Effector memory CD8-positive, alpha-beta T cell (primary cell): ENCODE measurements at regions not wholly inside any gene's neighbourhood (a gene's known extent, or its start where the extent isn't known, plus 50 kb on each side); places are given as distances from the start of the nearest gene placed in this dataset.
"Not testable (repeated sequence)": the region's sequence is repeated elsewhere in the genome, so short reads cannot be mapped to it uniquely, and the experiment has no call there.

ENCODE experiments used
- ATAC-seq: fragments of 150-1000 bp; cut with Tn5 transposase; replicated peaks from 2 replicates; pipeline ENCODE4 v1.10.0; 2021; ENCODE audit warnings: mild to moderate bottlenecking, moderate library complexity
- DNase-seq, 3 experiments: peaks; one replicate each; pipeline ENCODE4 v3.0.0; 2021
- H3K27ac Mint-ChIP-seq, 2 donors: one replicate each; pipeline ENCODE4 v1.8.0; 2022; ENCODE audit warnings: mild to moderate bottlenecking in 2 of 2, mixed read lengths in 2 of 2, moderate library complexity in 2 of 2
- H3K27me3 Mint-ChIP-seq, 2 donors: one replicate each; pipeline ENCODE4 v1.8.0; 2022; ENCODE audit warnings: mixed read lengths in 2 of 2
- H3K36me3 Mint-ChIP-seq: one replicate; pipeline ENCODE4 v1.8.0; 2022; ENCODE audit warnings: mild to moderate bottlenecking, moderate library complexity, mixed read lengths; ENCODE audit not compliant: insufficient read depth
- H3K4me1 Mint-ChIP-seq, 2 donors: one replicate each; pipeline ENCODE4 v1.8.0; 2022; ENCODE audit warnings: low read depth in 2 of 2, mixed read lengths in 2 of 2
- H3K4me3 Mint-ChIP-seq, 2 donors: one replicate each; pipeline ENCODE4 v1.8.0; 2022; ENCODE audit warnings: mild to moderate bottlenecking in 2 of 2, mixed read lengths in 2 of 2, moderate library complexity in 2 of 2
- H3K9me3 Mint-ChIP-seq, 2 donors: one replicate each; pipeline ENCODE4 v1.8.0; 2022; ENCODE audit warnings: mixed read lengths in 2 of 2

- H3K9me3 Mint-ChIP-seq = peaks cover 0 to 4% of the 10 kb centered on the region in 2 donors
- H3K4me3 Mint-ChIP-seq = no peak overlapping the region
- ATAC-seq = no peak
- no peaks in the 10 kb centered on the region for H3K36me3 Mint-ChIP-seq
- H3K27ac Mint-ChIP-seq = no peak overlapping the region
- no peak for DNase-seq
- H3K4me1 Mint-ChIP-seq = no peaks in the 10 kb centered on the region
- H3K27me3 Mint-ChIP-seq = no peaks in the 10 kb centered on the region
Observed at GRCh38 chr5:92969191-92969780, 611.7 kb downstream of the NR2F1-AS1 start.

GRCh38 chr5:92963800-92964199, 617.2 kb downstream of the NR2F1-AS1 start:
- ATAC-seq (no peak), DNase-seq (no peak)
- no peaks in the 10 kb centered on the region for H3K4me1 Mint-ChIP-seq
- no peak overlapping the region for H3K4me3 Mint-ChIP-seq
- H3K9me3 Mint-ChIP-seq = peaks cover 6 to 7% of the 10 kb centered on the region in 2 donors
- H3K27me3 Mint-ChIP-seq = no peaks in the 10 kb centered on the region
- H3K27ac Mint-ChIP-seq = no peak overlapping the region
- no peaks in the 10 kb centered on the region for H3K36me3 Mint-ChIP-seq

- ATAC-seq (no peak), DNase-seq (no peak)
- no peak overlapping the region for H3K27ac Mint-ChIP-seq
- H3K4me1 Mint-ChIP-seq = no peaks in the 10 kb centered on the region
- no peak overlapping the region for H3K4me3 Mint-ChIP-seq
- no peaks in the 10 kb centered on the region for H3K27me3 Mint-ChIP-seq
- peaks cover 6 to 7% of the 10 kb centered on the region in 2 donors for H3K9me3 Mint-ChIP-seq
- H3K36me3 Mint-ChIP-seq = no peaks in the 10 kb centered on the region
Observed at GRCh38 chr5:92962752-92963151, 618.3 kb downstream of the NR2F1-AS1 start.

GRCh38 chr5:92956886-92957285, 624.1 kb downstream of the NR2F1-AS1 start:
- no peak overlapping the region for H3K27ac Mint-ChIP-seq
- no peak overlapping the region for H3K4me3 Mint-ChIP-seq
- H3K36me3 Mint-ChIP-seq = no peaks in the 10 kb centered on the region
- peaks cover 8 to 19% of the 10 kb centered on the region in 2 donors for H3K9me3 Mint-ChIP-seq
- no peaks in the 10 kb centered on the region for H3K27me3 Mint-ChIP-seq
- no peak for ATAC-seq
- H3K4me1 Mint-ChIP-seq = no peaks in the 10 kb centered on the region
- DNase-seq = no peak

- H3K4me1 Mint-ChIP-seq = no peaks in the 10 kb centered on the region
- ATAC-seq (no peak), DNase-seq (no peak)
- no peaks in the 10 kb centered on the region for H3K27me3 Mint-ChIP-seq
- H3K36me3 Mint-ChIP-seq = no peaks in the 10 kb centered on the region
- H3K9me3 Mint-ChIP-seq = peaks cover 8 to 19% of the 10 kb centered on the region in 2 donors
- H3K4me3 Mint-ChIP-seq = no peak overlapping the region
- no peak overlapping the region for H3K27ac Mint-ChIP-seq
Observed at GRCh38 chr5:92952243-92952642, 628.8 kb downstream of the NR2F1-AS1 start.

- ATAC-seq (no peak), DNase-seq (no peak)
- Mint-ChIP-seq H3K36me3 (no peaks in the 10 kb centered on the region), H3K27ac (no peak overlapping the region), H3K4me1 (no peaks in the 10 kb centered on the region), H3K9me3 (peaks cover 8 to 19% of the 10 kb centered on the region in 2 donors), H3K27me3 (no peaks in the 10 kb centered on the region), H3K4me3 (no peak overlapping the region)
Observed at GRCh38 chr5:92951746-92952145, 629.3 kb downstream of the NR2F1-AS1 start.

GRCh38 chr5:92946546-92946945, 634.5 kb downstream of the NR2F1-AS1 start:
- no peak for ATAC-seq
- H3K27ac Mint-ChIP-seq = no peak overlapping the region
- no peaks in the 10 kb centered on the region for H3K4me1 Mint-ChIP-seq
- H3K4me3 Mint-ChIP-seq = no peak overlapping the region
- H3K27me3 Mint-ChIP-seq = no peaks in the 10 kb centered on the region
- no peak for DNase-seq
- peaks cover 0 to 4% of the 10 kb centered on the region in 2 donors for H3K9me3 Mint-ChIP-seq
- no peaks in the 10 kb centered on the region for H3K36me3 Mint-ChIP-seq

- Mint-ChIP-seq H3K9me3 (peaks cover 0 to 4% of the 10 kb centered on the region in 2 donors), H3K4me3 (no peak overlapping the region), H3K36me3 (no peaks in the 10 kb centered on the region), H3K4me1 (no peaks in the 10 kb centered on the region), H3K27ac (no peak overlapping the region), H3K27me3 (no peaks in the 10 kb centered on the region)
- DNase-seq (no peak), ATAC-seq (no peak)
Observed at GRCh38 chr5:92945605-92946097, 635.4 kb downstream of the NR2F1-AS1 start.

GRCh38 chr5:92944903-92945604, 636.0 kb downstream of the NR2F1-AS1 start:
- no peaks in the 10 kb centered on the region for H3K36me3 Mint-ChIP-seq
- DNase-seq = no peak

GRCh38 chr5:92944337-92944736, 636.7 kb downstream of the NR2F1-AS1 start:
- H3K27ac Mint-ChIP-seq = no peak overlapping the region
- H3K4me1 Mint-ChIP-seq = no peaks in the 10 kb centered on the region

More at GRCh38 chr5:92944903-92945604, 636.0 kb downstream of the NR2F1-AS1 start:
- Mint-ChIP-seq H3K9me3 (peaks cover 0 to under 1% of the 10 kb centered on the region in 2 donors), H3K4me3 (no peak overlapping the region), H3K27ac (no peak overlapping the region), H3K27me3 (no peaks in the 10 kb centered on the region), H3K4me1 (no peaks in the 10 kb centered on the region)
- no peak for ATAC-seq

GRCh38 chr5:92942762-92943161, 638.3 kb downstream of the NR2F1-AS1 start:
- H3K4me1 Mint-ChIP-seq = no peaks in the 10 kb centered on the region
- H3K36me3 Mint-ChIP-seq = no peaks in the 10 kb centered on the region
- no peak for ATAC-seq

More at GRCh38 chr5:92944337-92944736, 636.7 kb downstream of the NR2F1-AS1 start:
- Mint-ChIP-seq H3K36me3 (no peaks in the 10 kb centered on the region), H3K27me3 (no peaks in the 10 kb centered on the region), H3K9me3 (no peaks in the 10 kb centered on the region), H3K4me3 (no peak overlapping the region)
- ATAC-seq = no peak
- no peak for DNase-seq

GRCh38 chr5:92941806-92942205, 639.2 kb downstream of the NR2F1-AS1 start:
- no peaks in the 10 kb centered on the region for H3K27me3 Mint-ChIP-seq
- no peak for DNase-seq
- H3K4me3 Mint-ChIP-seq = no peak overlapping the region

More at GRCh38 chr5:92942762-92943161, 638.3 kb downstream of the NR2F1-AS1 start:
- no peak overlapping the region for H3K4me3 Mint-ChIP-seq
- no peak overlapping the region for H3K27ac Mint-ChIP-seq
- no peaks in the 10 kb centered on the region for H3K9me3 Mint-ChIP-seq
- H3K27me3 Mint-ChIP-seq = no peaks in the 10 kb centered on the region
- no peak for DNase-seq

GRCh38 chr5:92939428-92939827, 641.6 kb downstream of the NR2F1-AS1 start:
- no peak overlapping the region for H3K4me3 Mint-ChIP-seq
- ATAC-seq (no peak), DNase-seq (no peak)
- no peaks in the 10 kb centered on the region for H3K27me3 Mint-ChIP-seq
- H3K9me3 Mint-ChIP-seq = peaks cover 0 to 1% of the 10 kb centered on the region in 2 donors
- no peak overlapping the region for H3K27ac Mint-ChIP-seq
- no peaks in the 10 kb centered on the region for H3K4me1 Mint-ChIP-seq
- H3K36me3 Mint-ChIP-seq = no peaks in the 10 kb centered on the region

More at GRCh38 chr5:92941806-92942205, 639.2 kb downstream of the NR2F1-AS1 start:
- Mint-ChIP-seq H3K27ac (no peak overlapping the region), H3K4me1 (no peaks in the 10 kb centered on the region), H3K9me3 (no peaks in the 10 kb centered on the region), H3K36me3 (no peaks in the 10 kb centered on the region)
- no peak for ATAC-seq

- not testable (repeated sequence) for H3K36me3 Mint-ChIP-seq, DNase-seq, H3K9me3 Mint-ChIP-seq, H3K4me1 Mint-ChIP-seq, ATAC-seq, H3K4me3 Mint-ChIP-seq, H3K27me3 Mint-ChIP-seq, H3K27ac Mint-ChIP-seq
Observed at GRCh38 chr5:92937396-92937795, 643.6 kb downstream of the NR2F1-AS1 start.
